Stomach (tissue), 4 donors: ENCODE measurements at regions not wholly inside any gene's neighbourhood (a gene's known extent, or its start where the extent isn't known, plus 50 kb on each side); places are given as distances from the start of the nearest gene placed in this dataset.

Source experiments
- CTCF ChIP-seq, 7 experiments: fragments of 450-650 bp in 4 of 7; fragments of 200-600 bp in 3 of 7; sonication (generic) in 3 of 7; IDR thresholded peaks; one replicate each; pipeline ENCODE4 v1.5.1; 2016 to 2019; ENCODE audit warnings: antibody characterized with exemption in 7 of 7, control low read depth in 2 of 7, mild to moderate bottlenecking in 1 of 7
- POLR2A ChIP-seq, 4 donors: fragments of 450-650 bp; IDR thresholded peaks; one replicate each; pipeline ENCODE4 v1.6.1; 2016; ENCODE audit warnings: antibody characterized with exemption in 4 of 4, control low read depth in 2 of 4, mild to moderate bottlenecking in 1 of 4, moderate library complexity in 1 of 4
- POLR2AphosphoS5 ChIP-seq, 3 donors: sonication (generic); formaldehyde crosslinking; IDR thresholded peaks; one replicate each; pipeline ENCODE4 v1.6.1; 2016; ENCODE audit warnings: antibody characterized with exemption in 3 of 3

GRCh38 chr2:226308323-226308680 is 491.3 kb downstream of the IRS1 start:
- TF ChIP-seq POLR2A (IDR thresholded peaks at IDR 0.05) (no peak), CTCF (IDR thresholded peaks at IDR 0.05) (no peak), POLR2AphosphoS5 (IDR thresholded peaks at IDR 0.05) (no peak)
